GM12891 (cell line): ENCODE measurements at regions not wholly inside any gene's neighbourhood (a gene's known extent, or its start where the extent isn't known, plus 50 kb on each side); places are given as distances from the start of the nearest gene placed in this dataset.
"Not testable (repeated sequence)": the region's sequence is repeated elsewhere in the genome, so short reads cannot be mapped to it uniquely, and the experiment has no call there.

ENCODE experiments used
- DNase-seq: peaks from one replicate; pipeline ENCODE4 v3.0.0; 2011; ENCODE audit warnings: low spot score; ENCODE audit not compliant: insufficient read length
- FAIRE-seq: peaks from 2 replicates; lab custom pipeline; 2011; peaks lifted over from hg19 to GRCh38; lab: Jason Lieb, UNC
- PAX5 ChIP-seq: IDR thresholded peaks from 2 replicates; pipeline ENCODE4 v1.6.1; 2011; ENCODE audit warnings: low read length, moderate library complexity, mild to moderate bottlenecking; ENCODE audit not compliant: insufficient read depth, severe bottlenecking
- POLR2A ChIP-seq: IDR thresholded peaks from 2 replicates; pipeline ENCODE4 v1.6.1; 2011; ENCODE audit warnings: low read depth, low read length, control low read depth
- POLR2AphosphoS5 ChIP-seq: IDR thresholded peaks from 2 replicates; pipeline ENCODE4 v1.6.1; 2011; ENCODE audit warnings: low read depth, low read length, control low read depth
- POU2F2 ChIP-seq: IDR thresholded peaks from 2 replicates; pipeline ENCODE4 v1.6.1; 2011; ENCODE audit warnings: low read depth, mild to moderate bottlenecking, control low read depth, low read length, moderate library complexity
- SPI1 ChIP-seq: IDR thresholded peaks from 2 replicates; pipeline ENCODE4 v1.6.1; 2011; ENCODE audit warnings: low read depth, low read length, control low read depth
- TAF1 ChIP-seq: IDR thresholded peaks from 2 replicates; pipeline ENCODE4 v1.6.1; 2011; ENCODE audit warnings: low read depth, low read length, control low read depth

GRCh38 chr14:71246539-71246938, 339.3 kb downstream of the PCNX1 start:
- FAIRE-seq (no peak), DNase-seq (no peak)
- TF ChIP-seq PAX5, result no peak

- no peak for DNase-seq
- no peak for TF ChIP-seq POLR2A
- no peak for TF ChIP-seq POLR2AphosphoS5
- no peak for FAIRE-seq
These were observed 339.8 kb downstream of the PCNX1 start for GRCh38 chr14:71247106-71247505.

GRCh38 chr14:71248194-71248593, 340.9 kb downstream of the PCNX1 start:
- FAIRE-seq, result no peak
- no peak for DNase-seq
- no peak for TF ChIP-seq POU2F2
- no peak for TF ChIP-seq PAX5
- TF ChIP-seq POLR2AphosphoS5, result no peak
- TF ChIP-seq TAF1, result no peak
- no peak for TF ChIP-seq SPI1
- no peak for TF ChIP-seq POLR2A

- TF ChIP-seq PAX5 (no peak), SPI1 (no peak), TAF1 (no peak), POU2F2 (no peak), POLR2AphosphoS5 (no peak), POLR2A (no peak)
- no peak for DNase-seq
- FAIRE-seq, result no peak
These were observed 343.1 kb downstream of the PCNX1 start for GRCh38 chr14:71250347-71250746.

GRCh38 chr14:71250791-71251190, 343.5 kb downstream of the PCNX1 start:
- DNase-seq (no peak), FAIRE-seq (no peak)
- TF ChIP-seq POU2F2, result no peak
- no peak for TF ChIP-seq POLR2AphosphoS5
- TF ChIP-seq POLR2A, result no peak
- TF ChIP-seq SPI1, result no peak
- no peak for TF ChIP-seq PAX5

- FAIRE-seq, DNase-seq: not testable (repeated sequence)
These were observed 346.9 kb downstream of the PCNX1 start for GRCh38 chr14:71254091-71254719.

- DNase-seq (no peak), FAIRE-seq (no peak)
These were observed 353.9 kb downstream of the PCNX1 start for GRCh38 chr14:71261206-71261605.

GRCh38 chr14:71262441-71262840, 355.2 kb downstream of the PCNX1 start:
- TF ChIP-seq SPI1, result no peak
- TF ChIP-seq POLR2A, result no peak
- no peak for TF ChIP-seq TAF1
- no peak for TF ChIP-seq POU2F2
- no peak for TF ChIP-seq PAX5
- no peak for TF ChIP-seq POLR2AphosphoS5
- FAIRE-seq, result no peak
- no peak for DNase-seq

More at GRCh38 chr14:71261206-71261605, 353.9 kb downstream of the PCNX1 start:
- TF ChIP-seq POU2F2, result no peak
- TF ChIP-seq PAX5, result no peak
- no peak for TF ChIP-seq SPI1
- no peak for TF ChIP-seq POLR2A
- no peak for TF ChIP-seq TAF1
- no peak for TF ChIP-seq POLR2AphosphoS5

- FAIRE-seq (no peak), DNase-seq (no peak)
- TF ChIP-seq POU2F2 (no peak), SPI1 (no peak), POLR2A (no peak)
These were observed 357.0 kb downstream of the PCNX1 start for GRCh38 chr14:71264260-71264659.

- FAIRE-seq (peak; percentile 28), DNase-seq (no peak)
- TF ChIP-seq PAX5, result no peak
- TF ChIP-seq TAF1, result no peak
- TF ChIP-seq POU2F2, result no peak
- no peak for TF ChIP-seq POLR2AphosphoS5
- no peak for TF ChIP-seq POLR2A
These were observed 359.8 kb downstream of the PCNX1 start for GRCh38 chr14:71267007-71267513.

GRCh38 chr14:71267691-71268090, 360.4 kb downstream of the PCNX1 start:
- TF ChIP-seq POU2F2, result no peak
- TF ChIP-seq SPI1, result no peak
- TF ChIP-seq PAX5, result no peak
- no peak for TF ChIP-seq TAF1
- TF ChIP-seq POLR2A, result no peak
- TF ChIP-seq POLR2AphosphoS5, result no peak
- DNase-seq, result no peak
- FAIRE-seq, result no peak

GRCh38 chr14:71270111-71270510, 362.9 kb downstream of the PCNX1 start:
- no peak for FAIRE-seq
- TF ChIP-seq TAF1 (no peak), PAX5 (no peak), SPI1 (no peak), POLR2A (no peak), POU2F2 (no peak), POLR2AphosphoS5 (no peak)
- DNase-seq, result no peak
